Colonic mucosa (tissue), 4 donors: ENCODE measurements at regions not wholly inside any gene's neighbourhood (a gene's known extent, or its start where the extent isn't known, plus 50 kb on each side); places are given as distances from the start of the nearest gene placed in this dataset.
"Not testable (repeated sequence)": the region's sequence is repeated elsewhere in the genome, so short reads cannot be mapped to it uniquely, and the experiment has no call there.

ENCODE experiments used
- DNase-seq: peaks from one replicate; pipeline ENCODE4 v3.0.0-alpha.2; 2020
- H3K27ac ChIP-seq: fragments of 200-600 bp; one replicate; pipeline ENCODE4 v1.8.0; 2021
- H3K27me3 ChIP-seq: fragments of 200-600 bp; one replicate; pipeline ENCODE4 v1.8.0; 2021
- H3K36me3 ChIP-seq: fragments of 200-600 bp; one replicate; pipeline ENCODE4 v1.8.0; 2021
- H3K4me1 ChIP-seq: fragments of 200-600 bp; one replicate; pipeline ENCODE4 v1.8.0; 2021; ENCODE audit warnings: mild to moderate bottlenecking
- H3K4me3 ChIP-seq: fragments of 200-600 bp; one replicate; pipeline ENCODE4 v1.8.0; 2021
- H3K9ac ChIP-seq, 2 donors: one replicate each; pipeline ENCODE4 v1.7.0; 2013; ENCODE audit warnings: control low read depth in 2 of 2, low read depth in 2 of 2, low read length in 2 of 2
- H3K9me3 ChIP-seq: fragments of 200-600 bp; one replicate; pipeline ENCODE4 v1.8.0; 2021
- intact Hi-C: fragments of 100-400 bp; cut with DNase I; formaldehyde crosslinking; loops from one replicate; pipeline ENCODE4 v1.14.1; 2022
- TF ChIP-seq, protein P1 (sequence below): fragments of 200-600 bp; IDR thresholded peaks from one replicate; pipeline ENCODE4 v1.8.0; 2022; ENCODE audit warnings: antibody characterized with exemption, mild to moderate bottlenecking
- donor health status: healthy.
- donor health status: DM: no; HTN: no; CAD: no.
- donor health status: DM: no; HTN: no; CAD: no.

DNA sequence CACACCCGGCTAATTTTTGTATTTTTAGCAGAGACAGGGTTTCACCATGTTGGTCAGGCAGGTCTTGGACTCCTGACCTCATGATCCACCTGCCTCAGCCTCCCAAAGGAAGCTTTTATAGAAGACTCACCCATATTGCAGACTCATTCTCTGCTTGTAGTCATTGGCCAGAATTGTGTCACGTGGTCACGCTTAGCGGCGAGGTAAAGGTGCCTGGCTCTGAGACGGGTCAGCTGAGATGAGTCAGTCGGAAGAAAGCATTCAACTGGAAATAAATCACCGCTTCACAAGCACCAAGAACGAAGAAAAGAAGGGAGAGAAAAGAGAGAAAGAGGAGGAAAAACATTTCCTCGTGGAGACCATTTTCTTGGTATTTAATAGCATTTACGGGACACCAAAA lies 218.8 kb upstream of the NOCT start:
- intact Hi-C loops: no loop called here
- no peaks in the 10 kb centered on the region for H3K27me3 ChIP-seq
- no peak overlapping the region for H3K4me3 ChIP-seq
- DNase-seq: no peak
- H3K36me3 ChIP-seq: no peaks in the 10 kb centered on the region
- TF ChIP-seq, protein P1, sequence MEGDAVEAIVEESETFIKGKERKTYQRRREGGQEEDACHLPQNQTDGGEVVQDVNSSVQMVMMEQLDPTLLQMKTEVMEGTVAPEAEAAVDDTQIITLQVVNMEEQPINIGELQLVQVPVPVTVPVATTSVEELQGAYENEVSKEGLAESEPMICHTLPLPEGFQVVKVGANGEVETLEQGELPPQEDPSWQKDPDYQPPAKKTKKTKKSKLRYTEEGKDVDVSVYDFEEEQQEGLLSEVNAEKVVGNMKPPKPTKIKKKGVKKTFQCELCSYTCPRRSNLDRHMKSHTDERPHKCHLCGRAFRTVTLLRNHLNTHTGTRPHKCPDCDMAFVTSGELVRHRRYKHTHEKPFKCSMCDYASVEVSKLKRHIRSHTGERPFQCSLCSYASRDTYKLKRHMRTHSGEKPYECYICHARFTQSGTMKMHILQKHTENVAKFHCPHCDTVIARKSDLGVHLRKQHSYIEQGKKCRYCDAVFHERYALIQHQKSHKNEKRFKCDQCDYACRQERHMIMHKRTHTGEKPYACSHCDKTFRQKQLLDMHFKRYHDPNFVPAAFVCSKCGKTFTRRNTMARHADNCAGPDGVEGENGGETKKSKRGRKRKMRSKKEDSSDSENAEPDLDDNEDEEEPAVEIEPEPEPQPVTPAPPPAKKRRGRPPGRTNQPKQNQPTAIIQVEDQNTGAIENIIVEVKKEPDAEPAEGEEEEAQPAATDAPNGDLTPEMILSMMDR: no peak
- no peak overlapping the region for H3K9ac ChIP-seq
- H3K9me3 ChIP-seq: no peaks in the 10 kb centered on the region
- H3K4me1 ChIP-seq: no peaks in the 10 kb centered on the region
- no peak overlapping the region for H3K27ac ChIP-seq

DNA sequence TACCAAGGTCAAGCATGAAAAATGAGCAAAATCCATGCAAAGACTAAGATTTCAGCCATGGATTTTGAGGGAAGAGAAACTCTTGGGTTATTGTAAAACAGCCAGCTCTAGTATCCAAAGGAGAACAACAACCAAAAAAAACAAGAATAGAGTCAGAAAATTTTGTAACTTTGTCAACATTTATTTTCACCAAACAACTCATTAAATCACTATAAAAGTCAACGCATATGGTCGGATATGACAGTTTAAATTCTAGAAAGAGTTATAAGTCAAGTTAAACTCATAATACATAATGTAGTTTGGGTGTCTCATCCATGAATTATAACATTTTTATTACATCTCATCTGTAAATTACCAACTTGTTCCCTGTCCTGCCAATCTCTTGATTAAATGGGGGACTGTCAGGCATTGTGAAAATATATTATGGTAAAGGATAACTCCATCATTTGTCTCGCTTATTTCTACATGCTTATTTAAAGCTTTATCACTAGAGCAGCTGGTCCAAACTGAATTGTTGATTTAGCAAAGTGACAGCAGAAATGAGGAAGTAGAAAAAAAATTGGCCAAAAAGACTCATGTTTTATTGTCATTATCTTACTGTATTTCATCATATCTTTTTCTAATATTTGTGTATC lies 224.8 kb upstream of the NOCT start:
- no peak for DNase-seq
- Histone ChIP-seq H3K27me3 (no peaks in the 10 kb centered on the region), H3K27ac (no peak overlapping the region), H3K4me3 (no peak overlapping the region), H3K4me1 (no peaks in the 10 kb centered on the region), H3K9ac (no peak overlapping the region), H3K9me3 (no peaks in the 10 kb centered on the region), H3K36me3 (no peaks in the 10 kb centered on the region)
- TF ChIP-seq, protein P1: no peak
- intact Hi-C loops: no loop called here

DNA sequence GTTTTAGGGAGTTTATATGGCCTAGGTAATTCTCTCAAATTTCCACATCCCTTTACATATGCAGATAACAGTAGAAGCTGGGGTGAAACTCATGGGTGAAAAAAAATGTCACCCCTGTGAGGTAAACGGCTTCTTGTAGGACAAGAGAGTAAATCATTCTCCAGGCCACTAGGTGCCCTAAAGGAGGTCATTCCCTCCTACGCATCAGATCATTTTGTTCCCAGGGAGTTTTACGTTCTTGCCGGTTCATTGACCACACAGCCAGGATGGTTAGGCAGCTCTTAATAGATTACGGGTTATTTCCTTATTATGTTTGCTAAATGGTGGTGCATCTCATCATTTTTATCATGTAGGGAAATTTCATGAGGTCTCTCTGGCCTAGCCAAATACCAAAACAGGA lies 225.8 kb upstream of the NOCT start:
- Histone ChIP-seq H3K4me1 (no peaks in the 10 kb centered on the region), H3K4me3 (no peak overlapping the region), H3K27me3 (peaks cover 2% of the 10 kb centered on the region), H3K27ac (no peak overlapping the region), H3K9me3 (no peaks in the 10 kb centered on the region), H3K36me3 (no peaks in the 10 kb centered on the region), H3K9ac (no peak overlapping the region)
- DNase-seq: no peak
- TF ChIP-seq, protein P1: no peak
- intact Hi-C loops: no loop called here

DNA sequence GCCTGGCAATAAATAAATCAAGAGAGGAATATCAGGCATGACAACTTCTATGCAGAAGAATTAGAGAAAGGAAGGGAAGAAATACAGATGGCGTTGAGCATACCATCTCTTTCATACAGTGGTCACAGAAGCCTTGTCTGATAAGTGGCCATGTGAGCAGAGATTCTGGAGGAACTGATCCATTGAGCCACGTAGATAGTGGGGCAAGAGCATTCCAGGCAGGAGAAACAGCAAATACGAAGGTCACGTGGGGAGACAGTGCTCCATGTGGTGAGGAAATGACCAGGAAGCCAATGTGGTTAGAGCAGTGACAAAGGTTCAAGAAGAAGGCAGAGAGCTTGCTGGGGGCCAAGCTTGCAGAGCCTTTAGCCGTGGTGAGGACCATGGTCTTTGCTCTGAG lies 226.7 kb upstream of the NOCT start:
- intact Hi-C loops: no loop called here
- Histone ChIP-seq H3K4me3 (no peak overlapping the region), H3K36me3 (no peaks in the 10 kb centered on the region), H3K9ac (no peak overlapping the region), H3K27ac (no peak overlapping the region), H3K4me1 (no peaks in the 10 kb centered on the region), H3K9me3 (no peaks in the 10 kb centered on the region), H3K27me3 (peaks cover 3% of the 10 kb centered on the region)
- no peak for DNase-seq
- TF ChIP-seq, protein P1: no peak

DNA sequence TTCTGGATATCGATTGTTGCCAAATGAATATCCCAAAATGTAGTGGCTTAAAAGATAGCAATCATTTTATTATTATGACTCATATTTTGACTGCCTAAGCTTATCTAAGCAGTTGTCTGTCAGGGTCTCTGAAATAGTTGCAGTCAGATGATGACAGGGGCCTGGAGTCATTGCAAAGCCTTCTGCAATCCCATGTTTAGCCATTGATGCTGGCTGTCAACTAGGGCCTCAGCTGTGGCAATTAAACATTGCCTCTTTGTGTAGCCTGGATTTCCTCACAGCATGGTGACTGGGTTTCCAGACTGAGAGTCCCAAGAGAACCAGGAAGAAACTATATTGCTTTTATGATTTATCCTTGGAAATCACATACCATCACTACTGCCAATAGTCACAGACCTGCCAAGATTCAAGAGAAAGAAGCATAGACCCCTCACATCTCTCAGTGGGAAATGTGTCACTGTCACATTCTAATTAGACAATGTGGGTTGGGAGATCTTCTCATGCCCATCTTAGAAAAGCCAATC lies 227.3 kb upstream of the NOCT start:
- peaks cover 3% of the 10 kb centered on the region for H3K27me3 ChIP-seq
- DNase-seq: no peak
- H3K9me3 ChIP-seq: no peaks in the 10 kb centered on the region
- H3K9ac ChIP-seq: no peak overlapping the region
- TF ChIP-seq, protein P1: no peak
- intact Hi-C loops: no loop called here
- H3K4me1 ChIP-seq: no peaks in the 10 kb centered on the region
- H3K36me3 ChIP-seq: no peaks in the 10 kb centered on the region
- H3K27ac ChIP-seq: no peak overlapping the region
- H3K4me3 ChIP-seq: no peak overlapping the region

DNA sequence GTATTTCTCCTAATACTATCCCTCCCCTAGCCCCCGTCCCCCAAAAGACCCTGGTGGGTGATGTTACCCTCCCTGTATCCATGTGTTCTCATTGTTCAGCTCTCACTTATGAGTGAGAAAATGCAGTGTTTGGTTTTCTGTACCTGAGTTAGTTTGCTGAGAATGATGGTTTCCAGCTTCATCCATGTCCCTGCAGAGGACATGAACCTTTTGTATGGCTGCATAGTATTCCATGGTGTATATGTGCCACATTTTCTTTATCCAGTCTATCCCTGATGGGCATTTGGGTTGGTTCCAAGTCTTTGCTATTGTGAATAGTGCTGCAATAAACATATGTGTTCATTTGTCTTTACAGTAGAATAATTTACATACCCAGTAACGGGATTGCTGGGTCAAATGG lies 235.8 kb upstream of the NOCT start:
- not testable (repeated sequence) for H3K27me3 ChIP-seq, H3K27ac ChIP-seq

More for the DNA sequence above, 235.8 kb upstream of the NOCT start:
- H3K4me3 ChIP-seq, DNase-seq, H3K36me3 ChIP-seq, H3K4me1 ChIP-seq, H3K9me3 ChIP-seq, intact Hi-C loops, H3K9ac ChIP-seq: not testable (repeated sequence)
